HEK293 (cell line): ENCODE measurements at regions not wholly inside any gene's neighbourhood (a gene's known extent, or its start where the extent isn't known, plus 50 kb on each side); places are given as distances from the start of the nearest gene placed in this dataset.
"Not testable (repeated sequence)": the region's sequence is repeated elsewhere in the genome, so short reads cannot be mapped to it uniquely, and the experiment has no call there.

Experiments used
- CTCF ChIA-PET: fragments of 350-600 bp; formaldehyde crosslinking; extraction: SDS; loops from one replicate; lab custom pipeline; 2021; ENCODE audit warnings: antibody characterized with exemption; lab: Yijun Ruan, JAX
- POLR2A ChIA-PET: fragments of 300-600 bp; formaldehyde crosslinking; extraction: SDS; loops from one replicate; lab custom pipeline; 2020; ENCODE audit warnings: antibody characterized with exemption, inconsistent platforms; lab: Yijun Ruan, JAX
- H3K27ac ChIP-seq: fragments of 200-500 bp; sonication (Bioruptor generic); 2 replicates; pipeline ENCODE4 v1.5.1; 2014; ENCODE audit warnings: low read depth, low read length, control low read depth, inconsistent platforms; ENCODE audit errors: extremely low read depth
- H3K36me3 ChIP-seq, 2 experiments: fragments of 200-500 bp in 1 of 2; sonication (Bioruptor generic) in 1 of 2; 1 replicate in 1 of 2; 2 replicates in 1 of 2; pipeline ENCODE4 v1.5.1; 2014 to 2017; ENCODE audit warnings: inconsistent platforms in 2 of 2, low read length in 2 of 2; ENCODE audit not compliant: control insufficient read depth in 2 of 2, insufficient read depth in 1 of 2
- H3K4me1 ChIP-seq: fragments of 200-500 bp; sonication (Bioruptor generic); 2 replicates; pipeline ENCODE4 v1.5.1; 2014; ENCODE audit warnings: mild to moderate bottlenecking, low read length, inconsistent platforms; ENCODE audit not compliant: control insufficient read depth, insufficient read depth
- H3K4me3 ChIP-seq: 2 replicates; pipeline ENCODE4 v1.5.1; 2011; ENCODE audit warnings: low read depth, mild to moderate bottlenecking, control low read depth, low read length, moderate library complexity
- H3K9me3 ChIP-seq: fragments of 200-500 bp; sonication (Bioruptor generic); 2 replicates; pipeline ENCODE4 v1.5.1; 2014; ENCODE audit warnings: low read depth, low read length, inconsistent platforms; ENCODE audit not compliant: control insufficient read depth, insufficient read depth
- BCL6B ChIP-seq: fragments of 450-650 bp; formaldehyde crosslinking; IDR thresholded peaks from 2 replicates; pipeline ENCODE4 v1.5.1; 2017; ENCODE audit warnings: missing biosample characterization, missing genetic modification characterization
- EGR2 ChIP-seq: fragments of 450-650 bp; formaldehyde crosslinking; IDR thresholded peaks from 2 replicates; pipeline ENCODE4 v1.5.1; 2016; ENCODE audit warnings: low read depth, missing biosample characterization, missing genetic modification characterization
- HOXD13 ChIP-seq: sonication (generic); formaldehyde crosslinking; IDR thresholded peaks from 2 replicates; pipeline ENCODE4 v1.8.0; 2022; ENCODE audit warnings: missing genetic modification reagents, borderline replicate concordance
- TRIM28 ChIP-seq: IDR thresholded peaks from 2 replicates; pipeline ENCODE4 v1.6.1; 2011; ENCODE audit warnings: low read length, control low read depth, borderline replicate concordance
- ZBTB11 ChIP-seq: fragments of 450-650 bp; formaldehyde crosslinking; conservative IDR thresholded peaks from 2 replicates; pipeline ENCODE4 v1.5.1; 2016; ENCODE audit warnings: low read depth, missing biosample characterization, missing genetic modification characterization
- ZNF146 ChIP-seq: fragments of 450-650 bp; formaldehyde crosslinking; IDR thresholded peaks from 2 replicates; pipeline ENCODE4 v1.5.1; 2016; ENCODE audit warnings: missing biosample characterization, missing genetic modification characterization
- ZNF174 ChIP-seq: fragments of 450-650 bp; formaldehyde crosslinking; IDR thresholded peaks from 2 replicates; pipeline ENCODE4 v1.5.0; 2017; ENCODE audit warnings: missing biosample characterization, mild to moderate bottlenecking, missing genetic modification characterization
- ZNF404 ChIP-seq: fragments of 450-650 bp; formaldehyde crosslinking; IDR thresholded peaks from 2 replicates; pipeline ENCODE4 v1.5.1; 2017; ENCODE audit warnings: missing biosample characterization, missing genetic modification characterization
- ZNF530 ChIP-seq: fragments of 450-650 bp; formaldehyde crosslinking; IDR thresholded peaks from 2 replicates; pipeline ENCODE4 v1.5.1; 2016; ENCODE audit warnings: low read depth, missing biosample characterization, missing genetic modification characterization
- ZNF561 ChIP-seq: fragments of 450-650 bp; IDR thresholded peaks from 2 replicates; pipeline ENCODE4 v1.5.1; 2018; ENCODE audit warnings: missing biosample characterization, missing genetic modification characterization, borderline replicate concordance
- ZNF747 ChIP-seq: fragments of 450-650 bp; formaldehyde crosslinking; IDR thresholded peaks from 2 replicates; pipeline ENCODE4 v1.5.1; 2016; ENCODE audit warnings: missing biosample characterization, missing genetic modification characterization
- ZSCAN16 ChIP-seq: fragments of 450-650 bp; formaldehyde crosslinking; IDR thresholded peaks from 2 replicates; pipeline ENCODE4 v1.5.1; 2016; ENCODE audit warnings: missing biosample characterization, missing genetic modification characterization
- TF ChIP-seq, protein P1 (sequence below): fragments of 450-650 bp; formaldehyde crosslinking; IDR thresholded peaks from 2 replicates; pipeline ENCODE4 v1.5.1; 2016; ENCODE audit warnings: missing biosample characterization, missing genetic modification characterization, borderline replicate concordance

- TF ChIP-seq ZBTB11 (tag by site-specific recombination): no peak
- TF ChIP-seq ZSCAN16 (tag by site-specific recombination): no peak
Observed at GRCh38 chr20:57108742-57109570, 157.5 kb downstream of the BMP7 start (continued).

- POLR2A ChIA-PET: no interaction called here
- no peak overlapping the region for H3K4me3 ChIP-seq
- CTCF ChIA-PET: no interaction called here
- H3K4me1 ChIP-seq: no peaks in the 10 kb centered on the region
- TF ChIP-seq ZNF747: no peak
- TF ChIP-seq HOXD13 (CRISPR knock-in tag): no peak
- TF ChIP-seq TRIM28: no peak
- no peak for TF ChIP-seq ZNF404 (tag by site-specific recombination)
- no peak for TF ChIP-seq ZNF530 (tag by site-specific recombination)
- TF ChIP-seq ZNF561 (tag by site-specific recombination): no peak
- TF ChIP-seq BCL6B (tag by site-specific recombination): no peak
- H3K9me3 ChIP-seq: no peaks in the 10 kb centered on the region
- H3K36me3 ChIP-seq: no peaks in the 10 kb centered on the region
- no peak overlapping the region for H3K27ac ChIP-seq
Observed at GRCh38 chr20:57109571-57109953, 156.9 kb downstream of the BMP7 start.

DNA sequence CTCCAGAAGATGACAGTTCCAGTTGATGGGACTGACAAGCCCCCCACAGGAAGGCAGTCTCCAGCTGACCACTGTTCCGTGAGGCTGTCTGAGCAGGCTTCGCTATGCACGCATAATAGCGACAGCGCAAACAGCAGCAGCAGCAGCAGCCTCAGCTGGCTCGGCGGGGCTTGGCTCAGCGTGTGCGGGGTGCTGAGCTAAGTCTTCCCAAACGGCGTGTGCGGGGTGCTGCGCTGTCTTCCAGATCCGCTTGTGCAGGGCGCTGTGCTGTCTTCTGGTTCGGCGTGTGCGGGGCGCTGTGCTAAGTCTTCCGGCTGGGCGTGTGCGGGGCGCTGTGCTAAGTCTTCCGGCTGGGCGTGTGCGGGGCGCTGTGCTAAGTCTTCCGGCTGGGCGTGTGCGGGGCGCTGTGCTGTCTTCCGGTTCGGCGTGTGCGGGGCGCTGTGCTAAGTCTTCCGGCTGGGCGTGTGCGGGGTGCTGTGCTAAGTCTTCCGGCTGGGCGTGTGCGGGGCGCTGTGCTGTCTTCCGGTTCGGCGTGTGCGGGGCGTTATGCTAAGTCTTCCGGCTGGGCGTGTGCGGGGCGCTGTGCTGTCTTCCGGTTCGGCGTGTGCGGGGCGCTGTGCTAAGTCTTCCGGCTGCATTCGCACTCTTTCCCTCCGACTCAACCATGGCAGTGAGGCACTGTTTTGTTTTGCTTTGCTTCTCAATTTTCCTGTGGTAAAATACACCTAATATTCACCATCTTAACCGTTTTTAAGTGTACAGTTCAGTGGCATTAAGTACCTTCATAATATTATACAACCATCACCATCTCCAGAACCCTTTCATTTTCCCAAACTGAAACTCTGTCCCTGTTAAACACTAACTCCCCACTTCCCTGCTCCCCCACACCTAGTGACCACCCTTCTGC is 156.1 kb downstream of the BMP7 start:
- H3K4me1 ChIP-seq, H3K36me3 ChIP-seq, H3K27ac ChIP-seq, CTCF ChIA-PET, H3K9me3 ChIP-seq, POLR2A ChIA-PET, H3K4me3 ChIP-seq: not testable (repeated sequence)

- Histone ChIP-seq H3K4me1 (no peaks in the 10 kb centered on the region), H3K4me3 (no peak overlapping the region), H3K9me3 (no peaks in the 10 kb centered on the region), H3K27ac (no peak overlapping the region), H3K36me3 (no peaks in the 10 kb centered on the region)
- TF ChIP-seq ZNF146 (tag by site-specific recombination) (peak; percentile 92), ZNF174 (tag by site-specific recombination) (no peak), EGR2 (tag by site-specific recombination) (no peak)
- TF ChIP-seq, protein P1, sequence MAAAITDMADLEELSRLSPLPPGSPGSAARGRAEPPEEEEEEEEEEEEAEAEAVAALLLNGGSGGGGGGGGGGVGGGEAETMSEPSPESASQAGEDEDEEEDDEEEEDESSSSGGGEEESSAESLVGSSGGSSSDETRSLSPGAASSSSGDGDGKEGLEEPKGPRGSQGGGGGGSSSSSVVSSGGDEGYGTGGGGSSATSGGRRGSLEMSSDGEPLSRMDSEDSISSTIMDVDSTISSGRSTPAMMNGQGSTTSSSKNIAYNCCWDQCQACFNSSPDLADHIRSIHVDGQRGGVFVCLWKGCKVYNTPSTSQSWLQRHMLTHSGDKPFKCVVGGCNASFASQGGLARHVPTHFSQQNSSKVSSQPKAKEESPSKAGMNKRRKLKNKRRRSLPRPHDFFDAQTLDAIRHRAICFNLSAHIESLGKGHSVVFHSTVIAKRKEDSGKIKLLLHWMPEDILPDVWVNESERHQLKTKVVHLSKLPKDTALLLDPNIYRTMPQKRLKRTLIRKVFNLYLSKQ (tag by site-specific recombination): no peak
- ChIA-PET POLR2A (no interaction called here), CTCF (interaction anchor here (0.6 kb wide), 1 partner anchor 26 kb away, joined by 3 read pairs; no protein-coding TSS in a partner anchor)
Observed at GRCh38 chr20:57111028-57111373, 155.4 kb downstream of the BMP7 start.
